T-helper 2 cell treated with Interferon-gamma antibody and Interleukin-4, amounts not matched to agents 5 μg/mL and 100 μg/mL, for 36 hours (primary cell): ENCODE measurements at regions not wholly inside any gene's neighbourhood (a gene's known extent, or its start where the extent isn't known, plus 50 kb on each side); places are given as distances from the start of the nearest gene placed in this dataset.

Experiments
- DNase-seq: peaks from one replicate; pipeline ENCODE4 v3.0.0; 2021; ENCODE audit warnings: low spot score
- H3K27ac Mint-ChIP-seq: one replicate; pipeline ENCODE4 v1.8.0; 2021; ENCODE audit warnings: mild to moderate bottlenecking, mixed read lengths
- H3K27me3 Mint-ChIP-seq: one replicate; pipeline ENCODE4 v1.8.0; 2021; ENCODE audit warnings: low read depth, mixed read lengths
- H3K36me3 Mint-ChIP-seq: one replicate; pipeline ENCODE4 v1.8.0; 2021; ENCODE audit warnings: low read depth, mixed read lengths
- H3K4me1 Mint-ChIP-seq: one replicate; pipeline ENCODE4 v1.8.0; 2021; ENCODE audit warnings: low read depth, mixed read lengths
- H3K4me3 Mint-ChIP-seq: one replicate; pipeline ENCODE4 v1.8.0; 2022; ENCODE audit warnings: mild to moderate bottlenecking, moderate library complexity, mixed read lengths
- H3K9me3 Mint-ChIP-seq: one replicate; pipeline ENCODE4 v1.8.0; 2021; ENCODE audit warnings: mixed read lengths

- Mint-ChIP-seq H3K4me1 (no peaks in the 10 kb centered on the region), H3K4me3 (no peak overlapping the region), H3K9me3 (peaks cover 19% of the 10 kb centered on the region), H3K27ac (no peak overlapping the region), H3K27me3 (no peaks in the 10 kb centered on the region), H3K36me3 (no peaks in the 10 kb centered on the region)
- no peak for DNase-seq
Measured at GRCh38 chr2:34632327-34632726, 1033.2 kb upstream of the FAM98A start.

- H3K27me3 Mint-ChIP-seq, result no peaks in the 10 kb centered on the region
- DNase-seq, result no peak
- H3K27ac Mint-ChIP-seq, result no peak overlapping the region
- H3K36me3 Mint-ChIP-seq, result no peaks in the 10 kb centered on the region
- peaks cover 5% of the 10 kb centered on the region for H3K9me3 Mint-ChIP-seq
- H3K4me3 Mint-ChIP-seq, result no peak overlapping the region
- no peaks in the 10 kb centered on the region for H3K4me1 Mint-ChIP-seq
Measured at GRCh38 chr2:34627003-34627402, 1027.9 kb upstream of the FAM98A start.

GRCh38 chr2:34604164-34604563 lies 1005.1 kb upstream of the FAM98A start:
- H3K36me3 Mint-ChIP-seq, result no peaks in the 10 kb centered on the region
- DNase-seq, result no peak
- peaks cover 24% of the 10 kb centered on the region for H3K9me3 Mint-ChIP-seq
- no peak overlapping the region for H3K27ac Mint-ChIP-seq
- H3K4me1 Mint-ChIP-seq, result no peaks in the 10 kb centered on the region
- H3K27me3 Mint-ChIP-seq, result no peaks in the 10 kb centered on the region
- no peak overlapping the region for H3K4me3 Mint-ChIP-seq

- Mint-ChIP-seq H3K27ac (no peak overlapping the region), H3K36me3 (no peaks in the 10 kb centered on the region), H3K9me3 (peaks cover 29% of the 10 kb centered on the region), H3K4me1 (no peaks in the 10 kb centered on the region), H3K4me3 (no peak overlapping the region), H3K27me3 (no peaks in the 10 kb centered on the region)
- no peak for DNase-seq
Measured at GRCh38 chr2:34602262-34602661, 1003.2 kb upstream of the FAM98A start.

GRCh38 chr2:34601561-34601960 lies 1002.5 kb upstream of the FAM98A start:
- H3K27ac Mint-ChIP-seq, result no peak overlapping the region
- H3K4me1 Mint-ChIP-seq, result no peaks in the 10 kb centered on the region
- no peaks in the 10 kb centered on the region for H3K36me3 Mint-ChIP-seq
- peaks cover 26% of the 10 kb centered on the region for H3K9me3 Mint-ChIP-seq
- H3K4me3 Mint-ChIP-seq, result no peak overlapping the region
- DNase-seq, result no peak
- H3K27me3 Mint-ChIP-seq, result no peaks in the 10 kb centered on the region

- H3K36me3 Mint-ChIP-seq, result no peaks in the 10 kb centered on the region
- H3K4me3 Mint-ChIP-seq, result no peak overlapping the region
- H3K4me1 Mint-ChIP-seq, result no peaks in the 10 kb centered on the region
- no peak for DNase-seq
- no peak overlapping the region for H3K27ac Mint-ChIP-seq
- peaks cover 7% of the 10 kb centered on the region for H3K9me3 Mint-ChIP-seq
- H3K27me3 Mint-ChIP-seq, result no peaks in the 10 kb centered on the region
Measured at GRCh38 chr2:34578641-34579040, 979.5 kb upstream of the FAM98A start.

- Mint-ChIP-seq H3K9me3 (peaks cover 25% of the 10 kb centered on the region), H3K4me1 (no peaks in the 10 kb centered on the region), H3K4me3 (no peak overlapping the region), H3K36me3 (no peaks in the 10 kb centered on the region), H3K27ac (no peak overlapping the region), H3K27me3 (no peaks in the 10 kb centered on the region)
- DNase-seq, result no peak
Measured at GRCh38 chr2:34570266-34570872, 971.3 kb upstream of the FAM98A start.

GRCh38 chr2:34567128-34567527 lies 968.0 kb upstream of the FAM98A start:
- Mint-ChIP-seq H3K9me3 (peaks cover 33% of the 10 kb centered on the region), H3K27me3 (no peaks in the 10 kb centered on the region), H3K4me1 (no peaks in the 10 kb centered on the region), H3K4me3 (no peak overlapping the region), H3K36me3 (no peaks in the 10 kb centered on the region), H3K27ac (no peak overlapping the region)
- DNase-seq, result no peak

- no peak for DNase-seq
- Mint-ChIP-seq H3K27me3 (no peaks in the 10 kb centered on the region), H3K27ac (no peak overlapping the region), H3K9me3 (peaks cover 9% of the 10 kb centered on the region), H3K4me3 (no peak overlapping the region), H3K36me3 (no peaks in the 10 kb centered on the region), H3K4me1 (no peaks in the 10 kb centered on the region)
Measured at GRCh38 chr2:34552337-34552736, 953.2 kb upstream of the FAM98A start.

- no peak overlapping the region for H3K27ac Mint-ChIP-seq
Measured at GRCh38 chr2:34549710-34550345, 950.7 kb upstream of the FAM98A start.

GRCh38 chr2:34547900-34548299 lies 948.8 kb upstream of the FAM98A start:
- Mint-ChIP-seq H3K27me3 (no peaks in the 10 kb centered on the region), H3K4me3 (no peak overlapping the region), H3K36me3 (no peaks in the 10 kb centered on the region), H3K4me1 (no peaks in the 10 kb centered on the region), H3K9me3 (peaks cover 36% of the 10 kb centered on the region), H3K27ac (no peak overlapping the region)
- no peak for DNase-seq

More at GRCh38 chr2:34549710-34550345, 950.7 kb upstream of the FAM98A start:
- Mint-ChIP-seq H3K4me1 (no peaks in the 10 kb centered on the region), H3K4me3 (no peak overlapping the region), H3K9me3 (peaks cover 25% of the 10 kb centered on the region), H3K27me3 (no peaks in the 10 kb centered on the region), H3K36me3 (no peaks in the 10 kb centered on the region)
- no peak for DNase-seq

- DNase-seq, result no peak
- H3K9me3 Mint-ChIP-seq, result peaks cover 41% of the 10 kb centered on the region
- H3K4me1 Mint-ChIP-seq, result no peaks in the 10 kb centered on the region
- no peak overlapping the region for H3K4me3 Mint-ChIP-seq
- H3K27ac Mint-ChIP-seq, result no peak overlapping the region
- no peaks in the 10 kb centered on the region for H3K27me3 Mint-ChIP-seq
- H3K36me3 Mint-ChIP-seq, result no peaks in the 10 kb centered on the region
Measured at GRCh38 chr2:34547340-34547739, 948.2 kb upstream of the FAM98A start.

- no peaks in the 10 kb centered on the region for H3K27me3 Mint-ChIP-seq
- H3K4me3 Mint-ChIP-seq, result no peak overlapping the region
- DNase-seq, result no peak
- peaks cover 42% of the 10 kb centered on the region for H3K9me3 Mint-ChIP-seq
- H3K36me3 Mint-ChIP-seq, result no peaks in the 10 kb centered on the region
- H3K4me1 Mint-ChIP-seq, result no peaks in the 10 kb centered on the region
- H3K27ac Mint-ChIP-seq, result no peak overlapping the region
Measured at GRCh38 chr2:34545486-34546136, 946.5 kb upstream of the FAM98A start.

GRCh38 chr2:34534761-34535160 lies 935.7 kb upstream of the FAM98A start:
- Mint-ChIP-seq H3K36me3 (no peaks in the 10 kb centered on the region), H3K4me3 (no peak overlapping the region)
- DNase-seq, result no peak

More at GRCh38 chr2:34534761-34535160, 935.7 kb upstream of the FAM98A start:
- no peak overlapping the region for H3K27ac Mint-ChIP-seq
- no peaks in the 10 kb centered on the region for H3K27me3 Mint-ChIP-seq
- peaks cover 29% of the 10 kb centered on the region for H3K9me3 Mint-ChIP-seq
- H3K4me1 Mint-ChIP-seq, result no peaks in the 10 kb centered on the region
